RKO (cell line): ENCODE measurements at regions not wholly inside any gene's neighbourhood (a gene's known extent, or its start where the extent isn't known, plus 50 kb on each side); places are given as distances from the start of the nearest gene placed in this dataset.
"Not testable (repeated sequence)": the region's sequence is repeated elsewhere in the genome, so short reads cannot be mapped to it uniquely, and the experiment has no call there.

ENCODE experiments used
- DNase-seq: peaks from one replicate; pipeline ENCODE4 v3.0.0-alpha.2; 2016; ENCODE audit warnings: low spot score

DNA sequence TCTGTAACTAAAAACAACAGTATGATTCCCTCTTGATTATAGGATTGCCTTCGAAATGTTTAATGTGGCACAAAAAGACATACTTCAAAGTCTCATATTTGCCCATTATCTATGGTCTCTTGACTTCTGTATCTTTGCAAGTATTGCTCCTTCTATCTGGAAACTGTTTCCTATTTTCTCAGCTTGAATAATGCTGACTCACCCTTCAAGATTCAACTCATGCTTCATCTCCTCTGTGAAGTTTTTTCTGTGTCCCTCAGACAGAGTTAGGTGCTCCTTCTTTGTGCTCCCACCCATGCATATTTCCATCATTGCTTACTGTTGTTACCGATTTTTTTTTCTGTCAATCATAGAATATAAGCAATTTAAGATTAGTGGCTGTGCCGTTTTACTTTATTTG, 192.8 kb upstream of the ROBO1 start:
- no peak for DNase-seq

DNA sequence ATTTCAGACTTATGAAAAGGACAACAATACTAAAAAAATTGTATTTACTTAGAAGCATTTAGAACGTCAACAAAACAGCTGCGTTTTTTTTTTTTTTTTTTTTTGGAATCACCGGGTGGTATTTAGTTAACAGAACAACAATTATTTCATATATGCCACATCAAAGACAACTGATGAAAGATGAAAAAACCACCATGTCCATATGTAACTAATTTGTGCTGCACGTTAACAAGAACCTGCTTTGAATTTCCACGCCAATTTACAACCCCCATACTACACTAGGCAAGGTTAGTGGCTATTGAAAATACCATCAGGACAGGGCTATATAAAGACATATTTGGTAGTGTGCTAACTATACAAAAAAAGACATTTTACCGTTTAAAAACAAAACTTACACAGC, 189.3 kb upstream of the ROBO1 start:
- no peak for DNase-seq

DNA sequence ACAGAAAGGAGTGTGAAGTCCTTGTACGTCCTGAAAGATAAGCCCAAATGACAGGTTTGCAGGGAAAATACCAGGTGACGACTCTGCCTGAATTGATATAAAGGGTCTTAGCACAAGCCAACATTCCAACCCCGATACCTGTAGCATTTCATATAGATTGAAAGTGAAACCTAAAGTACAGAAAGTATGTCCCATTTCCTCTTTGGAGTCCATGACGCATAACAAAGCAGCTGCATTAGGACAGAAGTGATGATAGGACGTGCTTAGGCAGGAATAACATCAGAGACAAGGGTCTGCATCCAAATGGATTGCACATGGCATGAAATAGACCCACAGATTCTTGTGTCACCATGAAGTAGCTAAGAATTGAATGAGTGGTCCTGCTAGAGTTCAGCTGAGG, 187.0 kb upstream of the ROBO1 start:
- DNase-seq: no peak

DNA sequence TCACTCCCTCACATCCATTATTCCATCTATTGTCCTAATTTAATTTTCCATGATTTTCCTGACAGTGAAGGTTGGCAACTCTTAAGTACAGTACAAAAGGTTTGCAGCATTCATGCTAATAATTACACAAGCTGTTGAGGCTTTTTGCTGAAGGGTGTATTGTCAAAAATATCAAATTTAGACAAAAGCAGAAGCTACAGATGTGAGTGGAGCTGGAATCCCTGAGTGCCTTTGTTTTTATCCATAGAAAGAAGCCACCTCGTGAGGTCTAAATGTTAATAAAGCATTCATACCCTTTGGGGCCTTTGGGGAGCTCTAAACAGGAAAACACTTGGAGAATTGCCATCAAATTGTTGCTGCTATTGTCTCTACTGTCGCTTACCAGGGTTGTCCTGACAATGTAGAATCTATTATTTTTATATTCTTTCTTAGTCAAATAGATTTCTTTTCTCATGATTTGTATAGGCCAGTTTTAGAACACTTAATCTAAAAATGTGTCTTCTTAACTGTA, 185.8 kb upstream of the ROBO1 start:
- no peak for DNase-seq

DNA sequence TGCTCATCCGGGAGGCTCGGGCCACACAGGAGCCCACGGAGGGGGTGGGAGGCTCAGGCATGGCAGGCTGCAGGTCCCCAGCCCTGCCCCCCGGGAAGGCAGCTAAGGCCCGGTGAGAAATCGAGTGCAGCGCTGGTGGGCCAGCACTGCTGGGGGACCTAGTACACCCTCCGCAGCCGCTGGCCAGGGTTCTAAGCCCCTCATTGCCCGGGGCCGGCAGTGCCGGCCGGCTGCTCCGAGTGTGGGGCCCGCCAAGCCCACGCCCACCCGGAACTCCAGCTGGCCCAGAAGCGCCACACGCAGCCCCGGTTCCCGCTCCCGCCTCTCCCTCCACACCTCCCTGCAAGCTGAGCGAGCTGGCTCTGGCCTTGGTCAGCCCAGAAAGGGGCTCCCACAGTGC, 183.6 kb upstream of the ROBO1 start:
- DNase-seq: not testable (repeated sequence)

DNA sequence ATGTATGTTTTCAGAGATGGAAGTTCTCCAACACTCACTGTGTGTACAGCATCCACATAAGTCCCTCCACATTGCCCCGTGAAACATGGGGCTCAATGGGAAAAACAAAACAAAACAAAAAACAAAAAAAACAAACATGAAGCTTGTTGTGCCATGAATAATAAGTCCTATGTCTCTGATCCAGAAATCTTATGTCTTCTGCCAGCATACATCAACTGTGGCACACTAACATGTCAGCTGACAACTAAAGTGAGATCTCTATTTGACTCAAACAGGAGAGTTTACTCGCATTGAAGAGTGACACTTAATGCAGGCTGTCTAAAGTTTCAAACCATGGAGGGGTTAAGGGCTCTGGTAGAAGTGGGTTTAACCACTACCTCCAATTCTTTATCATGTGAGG, 180.2 kb upstream of the ROBO1 start:
- DNase-seq: no peak

DNA sequence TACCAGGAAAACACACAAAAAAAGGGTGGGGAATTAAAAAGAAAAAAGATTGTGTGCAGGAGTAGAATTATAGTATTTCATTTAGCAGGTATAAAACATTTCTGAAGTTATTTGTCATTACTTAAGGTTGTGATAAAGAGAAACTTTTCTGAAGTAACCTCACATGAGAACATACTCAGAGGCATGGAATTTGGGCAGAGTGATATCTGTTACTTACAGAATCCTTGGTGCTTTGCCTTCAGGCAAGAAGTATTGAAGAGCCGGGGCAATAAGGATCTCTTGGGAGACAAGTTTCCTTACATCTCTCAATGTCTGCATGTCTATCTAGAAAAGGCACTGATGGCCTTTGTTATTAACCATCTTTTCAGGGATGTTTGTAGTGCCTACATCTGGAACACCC, 179.7 kb upstream of the ROBO1 start:
- no peak for DNase-seq

DNA sequence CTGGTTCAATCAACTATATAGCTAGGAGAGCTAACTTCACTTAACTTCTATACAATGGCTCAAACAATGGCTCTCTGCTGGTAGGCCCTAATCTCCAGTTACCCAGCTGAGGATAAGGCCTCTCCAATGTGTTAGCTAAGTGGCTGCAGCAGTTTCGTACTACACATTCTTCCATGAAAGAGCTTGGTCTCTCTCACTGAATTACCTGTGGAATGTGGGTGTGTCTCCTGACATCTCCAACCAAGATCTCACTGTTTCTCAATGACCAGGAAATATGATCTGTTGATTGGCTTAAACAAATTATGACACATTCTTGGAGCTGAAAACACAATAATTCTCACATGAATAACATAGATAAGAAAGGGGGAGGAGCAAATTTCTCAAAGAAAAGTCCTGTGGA, 169.8 kb upstream of the ROBO1 start:
- DNase-seq: no peak

DNA sequence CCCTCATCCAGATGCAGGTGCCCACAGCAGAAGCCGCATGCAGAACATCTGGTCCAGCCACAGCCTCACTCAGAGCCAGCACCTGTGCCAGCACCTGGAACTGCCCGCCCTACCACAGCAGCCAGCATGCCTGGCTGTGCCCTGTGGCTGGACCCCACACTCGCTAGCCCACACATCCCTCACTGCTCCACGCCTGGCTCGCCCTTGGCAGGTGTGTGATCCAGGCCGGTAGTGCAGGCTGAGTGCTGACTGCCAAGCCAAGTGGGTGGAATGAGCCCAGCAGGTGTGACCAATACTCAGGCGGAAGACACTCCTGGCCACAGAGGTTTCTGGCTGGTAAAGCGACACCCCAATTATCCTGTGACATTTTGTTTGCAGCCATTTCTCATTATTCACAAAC, 162.4 kb upstream of the ROBO1 start:
- DNase-seq: no peak

DNA sequence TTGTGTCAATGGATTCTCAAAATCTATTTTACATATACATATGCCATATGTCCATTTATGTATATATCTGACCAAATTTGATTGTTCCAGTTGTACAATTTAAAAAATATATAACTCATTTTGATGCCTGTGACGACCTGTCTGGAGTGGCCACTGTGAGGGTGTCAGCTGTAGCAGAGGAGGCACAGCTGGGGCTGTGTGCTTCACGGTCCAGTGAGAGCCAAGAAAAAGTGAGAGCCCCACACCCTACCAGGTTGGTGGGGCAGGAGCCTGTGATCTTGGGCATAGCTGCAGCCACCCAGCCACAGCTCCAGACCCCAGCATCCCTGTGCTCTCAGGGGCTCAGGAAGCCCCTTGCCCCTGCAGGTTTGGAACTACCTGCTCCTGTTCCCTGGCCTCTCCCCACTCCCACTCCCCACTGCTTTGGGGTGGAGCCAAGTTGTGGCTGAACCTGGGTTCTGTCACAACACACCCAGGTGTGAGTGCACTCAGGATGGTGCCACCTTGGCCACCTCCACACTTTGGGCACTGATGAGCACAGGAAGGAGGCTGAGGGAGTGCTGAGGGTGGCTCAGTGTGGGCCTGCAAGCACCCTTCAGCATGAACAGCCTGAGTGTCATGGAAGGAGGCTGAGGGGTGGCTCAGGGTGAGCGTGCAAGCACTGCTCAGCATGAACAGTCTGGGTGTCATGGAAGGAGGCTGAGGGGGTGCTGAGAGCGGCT, 161.1 kb upstream of the ROBO1 start:
- DNase-seq: no peak

DNA sequence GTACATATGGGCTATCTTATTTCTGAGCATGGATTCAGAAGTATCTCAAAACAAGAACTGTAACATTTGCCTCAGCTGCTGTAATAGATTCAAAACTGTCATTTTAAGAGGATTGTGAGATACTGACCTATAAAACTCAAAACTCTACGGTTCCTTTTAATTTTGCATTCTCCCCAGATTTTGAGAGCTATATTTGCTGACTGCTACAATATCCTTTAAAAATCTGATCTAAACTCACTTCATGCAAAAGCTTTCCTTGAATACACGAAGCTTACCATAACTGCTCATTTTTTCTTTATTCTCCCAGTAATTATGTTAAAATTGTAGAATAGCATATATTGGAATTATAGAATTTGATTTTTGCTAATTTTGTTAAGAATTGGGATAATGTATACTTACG, 158.7 kb upstream of the ROBO1 start:
- no peak for DNase-seq

DNA sequence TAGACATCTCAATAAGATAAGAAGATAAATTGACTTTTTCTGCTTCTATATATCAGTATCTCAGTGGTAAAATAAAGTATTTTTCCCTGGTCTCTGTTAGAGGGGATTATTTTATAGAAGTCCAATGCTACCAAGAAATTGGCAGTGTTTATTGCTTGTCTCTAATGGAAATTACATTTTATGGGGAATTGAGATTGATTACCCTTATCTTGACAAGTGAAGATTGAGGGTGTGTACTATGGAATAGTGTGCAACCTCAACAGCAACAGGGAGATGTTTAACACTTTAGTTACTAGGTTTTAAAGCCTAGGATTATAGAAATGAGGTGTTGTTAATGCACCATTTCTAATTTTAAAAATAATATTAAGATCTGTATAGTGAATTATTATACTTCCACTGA, 154.8 kb upstream of the ROBO1 start:
- DNase-seq: no peak

DNA sequence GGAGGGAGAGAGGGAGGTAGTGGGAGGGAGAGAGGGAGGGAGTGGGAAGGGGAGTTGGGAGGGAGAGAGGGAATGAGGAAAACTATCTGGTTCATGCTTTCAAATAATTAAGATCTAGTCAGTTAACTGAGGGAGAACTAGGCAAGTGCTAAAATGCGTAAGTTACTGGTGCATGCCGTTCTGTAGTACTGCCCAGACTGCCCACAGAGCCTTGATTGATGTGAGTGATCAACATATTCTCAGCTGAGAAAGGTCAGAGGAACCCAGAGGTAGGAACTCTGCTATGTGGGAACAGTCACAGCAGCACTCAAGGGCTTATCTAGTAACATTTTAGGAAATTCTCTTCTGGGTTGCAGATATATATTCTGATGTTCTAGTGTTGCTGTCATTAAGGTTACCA, 149.8 kb upstream of the ROBO1 start:
- DNase-seq: no peak

DNA sequence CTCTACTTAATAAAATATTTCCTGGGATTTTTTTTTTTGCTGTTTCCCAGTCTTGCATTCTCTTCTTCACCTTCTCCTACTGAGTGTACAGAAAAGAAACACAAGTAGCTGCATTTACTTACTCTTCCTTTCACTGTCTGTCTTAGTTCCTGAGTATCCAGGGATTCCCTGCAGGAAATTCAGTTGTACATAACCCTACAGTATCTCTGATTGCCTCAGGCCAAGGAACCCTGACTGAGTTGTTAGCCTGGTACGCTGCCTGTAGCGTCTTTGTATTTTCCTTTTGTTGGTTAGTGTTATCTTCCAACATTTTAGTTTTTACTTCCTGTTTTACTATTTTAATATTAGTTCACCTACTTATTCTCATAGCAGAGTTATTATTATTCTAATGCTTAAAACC, 142.5 kb upstream of the ROBO1 start:
- no peak for DNase-seq

DNA sequence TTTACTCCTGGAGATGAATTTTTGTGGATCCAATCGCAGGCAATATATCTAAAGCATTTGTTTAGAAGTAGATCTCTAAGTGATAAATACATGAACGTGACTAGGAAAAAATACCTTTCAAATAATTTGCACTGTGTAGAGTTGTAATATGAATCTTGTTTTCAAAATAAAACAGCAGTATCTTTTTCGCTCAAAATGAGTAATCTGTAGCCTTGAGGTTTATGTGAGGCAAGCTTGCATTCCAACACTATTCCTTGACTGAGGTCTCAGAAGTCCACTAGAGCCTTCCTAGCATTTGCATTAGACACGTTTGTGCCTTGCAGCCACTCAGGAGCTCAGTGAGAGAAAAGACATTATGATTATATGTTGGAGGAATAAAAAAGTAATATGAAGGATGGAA, 138.3 kb upstream of the ROBO1 start:
- no peak for DNase-seq

DNA sequence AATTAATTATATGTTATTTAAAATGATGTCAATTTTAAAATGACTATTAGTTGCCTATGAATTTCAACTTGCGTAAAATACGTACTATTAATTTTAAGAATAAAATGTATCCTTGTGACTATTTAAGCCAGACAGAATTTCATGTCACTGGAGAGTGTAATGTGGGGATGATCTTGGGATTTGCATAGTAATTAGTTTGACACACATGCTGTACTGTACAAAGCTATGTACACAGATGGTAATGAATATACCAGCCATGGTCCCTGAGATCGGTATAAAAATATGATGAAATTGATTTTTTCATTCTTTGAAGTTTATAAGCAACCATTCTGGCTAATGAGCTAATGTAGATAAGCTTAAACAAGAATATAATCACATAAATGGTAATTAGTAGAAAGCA, 134.4 kb upstream of the ROBO1 start:
- DNase-seq: no peak

DNA sequence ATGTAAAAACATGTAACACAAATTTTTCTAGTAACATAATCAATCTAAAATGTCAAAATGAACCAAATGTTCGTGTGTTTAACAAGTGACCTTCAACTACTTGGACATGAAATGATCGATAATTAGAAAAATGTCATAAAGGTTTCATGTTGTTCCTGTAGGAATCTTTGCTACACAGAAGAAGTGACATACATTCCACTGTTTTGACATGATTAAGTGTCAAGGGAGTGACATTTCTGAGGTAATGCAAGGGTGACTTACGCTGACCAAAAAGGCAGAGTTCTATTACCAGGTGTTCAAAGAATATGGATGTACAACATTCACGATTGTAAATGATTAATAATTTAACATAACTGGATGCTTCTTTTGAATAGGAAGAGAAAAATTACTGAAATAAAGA, 131.1 kb upstream of the ROBO1 start:
- no peak for DNase-seq

DNA sequence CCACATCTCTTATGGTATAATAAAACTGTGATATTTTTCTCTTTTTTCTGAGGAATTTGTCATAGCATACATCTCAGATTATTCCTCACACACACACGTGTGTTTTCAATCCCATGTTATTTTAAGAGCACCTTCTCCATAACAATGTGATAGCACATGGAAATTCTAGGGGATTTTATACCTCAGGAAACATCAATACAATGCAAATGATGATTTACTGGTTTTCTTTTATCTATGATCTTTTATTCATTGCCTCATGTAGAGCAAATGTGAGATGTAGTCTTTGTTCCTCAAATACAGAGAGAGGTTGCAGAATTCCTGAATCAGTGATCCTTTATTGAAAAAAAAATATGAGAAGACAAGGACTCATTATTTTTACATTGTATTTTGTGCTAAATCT, 128.3 kb upstream of the ROBO1 start:
- DNase-seq: no peak

DNA sequence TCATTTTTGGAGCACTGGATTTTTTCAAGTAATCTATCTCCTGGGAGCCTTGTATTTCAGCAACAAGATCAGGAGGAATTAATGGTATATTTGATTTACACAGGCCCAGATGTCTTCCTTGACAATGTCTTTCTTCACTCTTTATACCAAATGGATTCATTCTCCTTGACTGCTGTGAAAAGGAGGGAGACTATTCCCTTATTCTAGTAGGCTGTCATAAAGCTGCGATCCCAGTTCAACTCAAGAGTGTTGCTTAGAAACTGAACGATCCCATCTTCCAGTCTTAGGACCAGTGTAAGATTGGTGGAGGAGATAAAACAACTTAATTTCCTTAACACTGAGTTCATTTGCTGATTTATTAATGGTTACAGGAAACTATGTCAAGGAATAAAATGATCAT, 119.4 kb upstream of the ROBO1 start:
- DNase-seq: no peak

DNA sequence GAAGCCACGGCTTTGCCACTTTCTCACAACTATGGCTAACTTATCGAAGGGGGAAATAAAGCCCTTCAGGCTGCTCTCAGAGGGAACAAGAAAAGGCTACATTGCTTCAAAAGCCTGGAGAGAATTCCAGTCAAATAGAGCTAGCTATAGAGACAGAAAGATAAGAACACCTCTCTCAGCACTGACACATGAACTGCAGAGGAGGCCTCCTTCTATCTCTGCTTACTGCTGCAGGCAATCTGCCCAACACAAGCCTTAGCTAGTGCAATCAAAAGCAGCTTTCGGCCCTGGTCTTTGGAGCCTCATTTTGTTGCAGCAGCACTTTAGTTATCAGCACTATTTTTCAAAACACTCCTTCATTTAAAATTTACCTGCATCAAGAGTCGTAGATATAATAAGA, 118.4 kb upstream of the ROBO1 start:
- no peak for DNase-seq

DNA sequence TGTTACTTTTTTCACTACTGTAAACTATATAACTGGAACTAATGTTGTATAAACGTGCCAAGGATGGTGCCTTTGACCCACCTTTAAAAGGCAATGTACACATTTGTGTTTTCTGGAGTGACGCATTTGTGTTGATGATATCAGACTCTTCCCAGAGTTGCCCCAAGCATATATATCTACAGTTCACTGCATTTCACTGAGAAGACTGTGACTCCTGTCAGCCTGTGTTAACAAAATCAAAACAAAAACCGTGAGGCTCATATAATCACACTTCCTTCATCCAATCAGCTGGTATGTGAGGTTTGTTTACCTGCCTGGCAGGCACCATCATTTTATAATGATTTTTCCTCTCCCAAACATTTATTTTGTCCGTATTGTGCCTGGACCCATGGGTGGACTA, 117.6 kb upstream of the ROBO1 start:
- DNase-seq: no peak

DNA sequence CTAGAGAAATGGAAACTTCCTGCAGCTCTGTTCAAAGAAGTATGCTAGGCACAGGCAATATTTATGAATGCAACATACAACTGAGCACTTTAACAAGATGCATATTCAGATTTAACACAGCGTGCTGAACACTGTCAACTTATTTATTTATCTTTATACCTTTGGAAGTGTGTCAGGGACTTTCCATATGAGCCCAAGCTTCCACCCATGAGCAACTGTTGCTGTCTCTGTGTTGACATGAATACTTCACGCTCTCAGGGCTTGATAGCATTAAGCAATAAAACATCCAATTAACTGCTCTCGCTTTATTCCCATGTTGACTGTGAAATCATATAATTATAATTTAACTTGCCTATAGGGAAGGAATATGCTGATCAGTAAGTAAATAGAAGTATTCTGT, 116.6 kb upstream of the ROBO1 start:
- no peak for DNase-seq

DNA sequence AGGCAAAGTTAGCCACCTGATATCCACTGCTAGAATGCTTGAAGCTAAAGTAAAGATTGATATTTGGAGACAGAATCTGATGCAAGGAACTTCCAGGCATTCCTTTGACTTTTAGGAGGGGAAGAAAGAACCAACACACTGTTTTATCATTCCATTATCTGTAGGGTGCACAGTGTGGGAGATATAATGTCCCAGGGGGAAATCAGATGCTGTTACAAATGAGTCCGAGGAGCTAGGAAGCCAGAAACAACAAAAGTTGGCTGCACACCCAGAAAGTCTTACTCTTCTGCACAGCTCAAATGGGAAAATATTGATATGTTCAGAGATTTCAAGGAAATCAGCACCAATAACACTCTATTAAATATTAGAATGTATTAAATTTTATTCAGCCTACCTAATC, 113.6 kb upstream of the ROBO1 start:
- DNase-seq: no peak

DNA sequence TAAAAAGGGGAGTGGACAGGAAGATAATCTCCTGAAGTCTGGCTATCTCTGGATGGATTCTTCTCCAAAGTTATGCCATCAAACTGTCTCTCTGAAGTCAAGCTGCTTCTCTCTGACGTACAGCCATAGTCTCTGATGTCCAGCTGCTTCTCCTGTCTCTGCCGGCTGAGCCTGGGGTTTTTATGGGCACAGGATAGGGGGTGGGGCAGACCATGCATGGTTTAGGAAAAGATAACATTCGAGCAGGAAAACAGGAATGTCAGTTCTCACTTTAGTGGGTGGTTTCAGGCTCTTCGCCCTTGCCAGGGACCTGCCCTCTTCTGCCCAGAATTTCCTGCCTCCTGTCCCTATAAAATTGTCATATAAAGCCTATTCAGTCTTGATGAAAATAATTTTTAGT, 110.9 kb upstream of the ROBO1 start:
- no peak for DNase-seq

DNA sequence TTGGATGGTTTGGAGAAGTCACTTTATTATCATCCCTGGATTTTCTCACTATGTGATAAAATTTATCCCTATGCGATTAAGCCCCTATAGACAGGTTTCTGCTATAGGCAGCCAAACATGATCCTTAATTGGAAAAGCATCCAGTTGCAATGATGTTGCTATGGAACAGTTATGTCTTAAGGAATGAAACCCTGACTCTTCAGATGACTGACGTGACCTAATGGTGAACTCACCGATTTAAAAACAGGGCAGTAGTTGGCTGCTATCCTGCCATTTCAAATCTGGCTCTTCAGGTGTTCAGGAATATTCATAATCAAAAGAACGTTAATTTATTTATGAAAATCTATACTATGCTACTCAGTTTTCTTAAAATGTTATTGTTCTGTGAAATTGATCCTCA, 106.8 kb upstream of the ROBO1 start:
- DNase-seq: no peak
